Superior temporal gyrus (tissue), 1 donor: ENCODE measurements at regions not wholly inside any gene's neighbourhood (a gene's known extent, or its start where the extent isn't known, plus 50 kb on each side); places are given as distances from the start of the nearest gene placed in this dataset.
"Not testable (repeated sequence)": the region's sequence is repeated elsewhere in the genome, so short reads cannot be mapped to it uniquely, and the experiment has no call there.

Source experiments
- DNase-seq: peaks from one replicate; pipeline ENCODE4 v3.0.0-alpha.2; 2016; ENCODE audit errors: extremely low spot score

DNA sequence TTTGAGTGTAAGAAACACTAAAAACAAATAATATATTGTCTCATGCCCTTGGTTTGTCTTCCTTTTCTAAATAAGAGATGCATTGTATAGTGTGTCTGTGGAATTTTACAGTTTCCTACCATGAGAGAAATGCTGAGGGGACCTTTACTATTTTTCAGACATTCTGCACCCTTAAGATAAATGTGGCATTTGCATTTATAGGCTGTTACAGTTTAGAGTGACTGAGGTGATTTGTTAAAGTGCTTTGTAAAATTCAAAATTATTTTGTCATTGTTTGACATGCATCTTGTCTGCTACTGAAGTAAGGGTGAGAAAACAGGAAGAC lies 78.9 kb upstream of the ZSWIM2 start:
- no peak for DNase-seq

DNA sequence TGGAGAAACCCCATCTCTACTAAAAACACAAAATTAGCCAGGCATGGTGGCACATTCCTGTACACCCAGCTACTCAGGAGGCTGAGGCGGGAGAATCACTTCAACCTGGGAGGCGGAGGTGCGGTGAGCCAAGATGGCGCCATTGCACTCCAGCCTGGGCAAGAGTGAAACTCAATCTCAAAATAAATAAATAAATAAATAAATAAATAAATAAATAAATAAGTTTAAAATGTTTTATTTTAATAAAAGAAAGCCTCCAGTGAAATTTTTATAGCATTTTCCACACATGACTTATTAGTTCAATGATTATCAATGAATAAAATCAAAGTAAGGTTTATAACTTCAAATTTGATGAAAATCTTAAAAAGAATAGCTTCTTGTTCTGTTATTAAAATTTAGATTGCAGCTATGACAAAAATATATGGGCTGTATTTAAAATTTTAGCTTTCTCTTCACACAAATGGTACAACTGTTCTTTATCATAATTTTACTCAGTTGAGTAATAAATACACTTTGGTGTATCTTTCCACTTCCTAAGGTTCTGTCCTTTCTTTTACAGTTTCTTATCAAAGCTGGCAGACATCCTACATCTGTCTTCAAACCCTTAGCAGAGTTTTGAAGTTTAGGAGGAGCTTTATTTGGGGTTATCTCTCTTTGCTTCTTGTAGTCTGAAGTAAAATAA lies 78.4 kb upstream of the ZSWIM2 start:
- DNase-seq = no peak

- DNase-seq = no peak
These were observed 76.5 kb upstream of the ZSWIM2 start for GRCh38 chr2:186925514-186925913.

DNA sequence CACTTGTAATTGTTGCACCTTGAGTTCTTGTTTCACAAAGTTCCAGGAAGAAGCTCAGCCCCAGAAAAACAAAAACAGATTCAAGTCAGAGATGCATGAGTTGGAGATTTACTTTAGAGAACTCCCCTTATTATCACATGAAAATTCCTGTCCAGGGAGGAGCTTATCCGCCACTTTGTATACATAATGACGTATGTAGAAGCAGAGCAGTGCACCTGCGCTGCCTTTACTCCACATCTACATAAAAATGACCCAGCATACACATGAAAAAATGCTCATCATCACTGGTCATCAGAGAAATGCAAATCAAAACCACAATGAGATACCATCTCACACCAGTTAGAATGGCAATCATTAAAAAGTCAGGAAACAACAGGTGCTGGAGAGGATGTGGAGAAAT lies 73.3 kb upstream of the ZSWIM2 start:
- DNase-seq = not testable (repeated sequence)

GRCh38 chr2:186919296-186919695 lies 70.3 kb upstream of the ZSWIM2 start:
- no peak for DNase-seq

DNA sequence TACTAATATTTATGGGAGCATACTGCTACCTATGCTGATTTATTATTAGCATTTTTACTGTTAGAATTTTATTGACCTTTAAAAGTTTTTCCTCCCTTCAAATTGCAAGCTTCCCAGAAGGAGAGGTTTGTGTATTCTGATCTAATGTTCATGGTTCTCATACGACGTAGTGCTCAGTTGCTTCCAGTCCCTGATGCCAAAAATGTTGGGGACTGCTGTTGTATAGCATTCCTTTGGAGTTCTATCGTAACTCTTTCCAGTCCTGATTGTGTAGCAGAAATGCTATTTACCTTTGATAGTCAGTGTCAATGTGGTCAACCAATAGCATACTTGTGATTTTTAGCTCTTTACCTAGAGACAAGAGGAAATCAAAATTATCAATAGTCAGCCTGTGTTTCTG lies 69.5 kb upstream of the ZSWIM2 start:
- no peak for DNase-seq

DNA sequence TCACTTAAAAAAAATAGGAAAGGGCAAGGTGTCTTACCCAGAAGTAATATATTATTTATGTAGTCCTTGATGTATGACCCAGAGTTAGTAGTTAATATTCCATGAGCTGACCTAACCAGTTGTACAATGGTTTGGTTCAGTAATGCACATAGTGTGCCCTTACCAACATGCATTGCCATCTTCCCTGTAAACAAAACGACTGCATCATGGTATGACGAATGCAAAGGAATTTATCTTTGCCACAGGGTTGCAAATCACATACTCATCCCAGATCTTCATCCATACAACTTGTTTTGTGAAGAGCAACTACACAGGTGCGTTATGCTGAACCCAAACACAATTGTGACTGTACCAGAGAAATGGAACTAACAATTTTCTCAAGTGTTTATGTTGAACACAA lies 68.9 kb upstream of the ZSWIM2 start:
- DNase-seq = no peak

GRCh38 chr2:186913870-186914269 lies 64.9 kb upstream of the ZSWIM2 start:
- no peak for DNase-seq

DNA sequence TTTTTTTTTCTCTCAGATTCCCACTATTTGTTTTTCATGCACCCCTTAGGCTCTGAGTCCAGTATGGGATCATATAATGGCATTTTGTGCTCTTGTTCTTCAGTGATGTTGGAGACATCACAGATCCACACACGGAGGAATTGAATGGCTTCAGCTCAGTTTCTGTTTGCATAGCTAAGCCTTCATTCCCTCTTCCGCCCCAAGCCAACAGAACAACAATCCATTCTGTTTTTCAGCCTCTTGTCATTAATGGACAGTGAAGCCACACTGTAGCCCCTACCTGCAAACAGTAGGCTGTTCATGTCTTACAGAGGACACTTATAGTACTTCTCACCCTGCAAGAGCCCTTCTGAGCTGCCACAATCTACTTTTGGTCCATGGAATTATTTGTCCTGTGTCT lies 64.0 kb upstream of the ZSWIM2 start:
- no peak for DNase-seq

DNA sequence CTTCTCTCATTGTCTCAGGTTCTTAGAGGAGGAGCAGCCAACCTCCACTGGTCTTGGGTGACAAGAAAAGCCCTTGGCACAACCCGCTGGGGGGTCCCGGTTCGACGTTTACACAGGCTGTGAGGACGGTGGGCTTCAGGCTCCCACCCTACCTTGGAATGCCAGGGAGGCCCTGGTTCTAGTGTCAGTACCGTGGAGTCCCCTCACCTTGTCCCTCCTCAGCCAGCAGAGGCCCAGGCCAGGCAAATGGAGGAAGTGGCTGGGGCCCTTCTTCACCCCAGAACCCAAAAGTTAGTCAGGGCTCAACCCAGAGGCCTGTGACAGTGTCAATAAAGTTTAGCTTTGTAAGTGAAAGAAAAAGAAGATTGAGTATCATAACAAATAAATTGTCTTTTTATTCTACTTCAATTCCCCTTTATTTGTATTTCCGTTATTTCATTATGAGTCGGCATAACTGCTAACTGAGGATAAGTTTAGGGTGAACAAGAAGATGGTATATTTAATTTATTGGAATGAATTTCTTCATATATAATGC lies 62.6 kb upstream of the ZSWIM2 start:
- no peak for DNase-seq

GRCh38 chr2:186910996-186911395 lies 62.0 kb upstream of the ZSWIM2 start:
- DNase-seq = no peak

DNA sequence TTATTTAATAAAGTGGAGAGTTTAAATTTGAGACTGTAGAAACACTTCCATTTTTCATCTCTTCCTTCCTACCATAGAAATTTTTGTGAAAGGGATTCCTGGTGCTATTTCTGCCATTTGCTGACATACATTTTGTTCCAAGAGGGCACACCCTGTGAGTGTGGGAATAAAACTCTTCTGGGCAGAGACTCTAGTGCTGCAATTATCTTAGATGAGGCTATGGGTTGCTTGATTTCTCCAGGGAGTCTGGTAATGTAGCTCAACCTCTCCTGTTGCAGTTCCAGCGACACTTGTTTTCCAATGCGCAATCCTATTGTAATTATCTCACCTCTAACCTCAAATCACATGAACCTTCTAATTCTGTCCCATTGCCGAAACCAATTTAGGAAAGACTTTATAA lies 60.1 kb upstream of the ZSWIM2 start:
- DNase-seq = no peak

DNA sequence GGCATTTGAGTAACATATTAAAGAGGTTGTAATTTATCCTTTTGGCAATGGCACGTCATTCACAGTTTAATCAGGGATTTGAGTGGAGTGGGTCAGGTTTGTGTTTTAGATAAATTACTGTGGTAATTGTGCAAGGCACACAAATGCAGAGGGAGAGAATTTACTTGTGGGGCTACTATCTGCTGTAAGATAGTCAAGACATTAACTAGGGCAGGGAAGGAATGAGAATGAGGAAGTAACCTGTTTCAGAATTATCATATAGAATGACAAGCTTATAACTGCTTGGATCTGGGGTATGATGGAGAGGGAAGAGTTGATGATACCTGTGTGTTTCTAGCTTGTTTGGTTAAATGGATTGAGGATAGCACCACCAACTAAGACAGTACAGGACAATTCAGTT lies 58.9 kb upstream of the ZSWIM2 start:
- DNase-seq = no peak

GRCh38 chr2:186903216-186903615 lies 54.2 kb upstream of the ZSWIM2 start:
- no peak for DNase-seq
